Loucy (cell line): ENCODE measurements at regions not wholly inside any gene's neighbourhood (a gene's known extent, or its start where the extent isn't known, plus 50 kb on each side); places are given as distances from the start of the nearest gene placed in this dataset.

Source experiments
- H2AFZ ChIP-seq: fragments of 200-600 bp; sonication (generic); 2 replicates; pipeline ENCODE4 v1.6.0; 2016; ENCODE audit warnings: antibody characterized with exemption, mild to moderate bottlenecking, low read length, moderate library complexity
- H3F3A ChIP-seq: fragments of 200-600 bp; 2 replicates; pipeline ENCODE4 v1.6.0; 2016; ENCODE audit warnings: antibody characterized with exemption, low read depth, mild to moderate bottlenecking
- H3K27me3 ChIP-seq: fragments of 200-600 bp; sonication (generic); 2 replicates; pipeline ENCODE4 v1.6.1; 2014; ENCODE audit warnings: low read length, mild to moderate bottlenecking; ENCODE audit not compliant: insufficient read depth, poor library complexity, severe bottlenecking
- H3K36me3 ChIP-seq: fragments of 200-600 bp; sonication (generic); 2 replicates; pipeline ENCODE4 v1.6.1; 2016; ENCODE audit warnings: low read length; ENCODE audit not compliant: insufficient read depth
- H3K4me1 ChIP-seq: fragments of 200-600 bp; sonication (generic); 2 replicates; pipeline ENCODE4 v1.5.1; 2014; ENCODE audit warnings: low read length, mild to moderate bottlenecking; ENCODE audit not compliant: insufficient read depth, poor library complexity, severe bottlenecking
- H3K4me2 ChIP-seq: fragments of 200-600 bp; sonication (generic); 2 replicates; pipeline ENCODE4 v1.6.0; 2014; ENCODE audit warnings: antibody characterized with exemption, low read length, low read depth, mild to moderate bottlenecking; ENCODE audit not compliant: poor library complexity, severe bottlenecking
- H3K4me3 ChIP-seq: fragments of 200-600 bp; sonication (generic); 2 replicates; pipeline ENCODE4 v1.5.1; 2014; ENCODE audit warnings: low read length, mild to moderate bottlenecking, mixed read lengths; ENCODE audit not compliant: poor library complexity, severe bottlenecking
- H3K79me2 ChIP-seq: fragments of 200-600 bp; sonication (generic); 2 replicates; pipeline ENCODE4 v1.6.1; 2014; ENCODE audit warnings: low read length; ENCODE audit not compliant: insufficient read depth
- H3K9ac ChIP-seq: fragments of 200-600 bp; sonication (generic); 2 replicates; pipeline ENCODE4 v1.6.0; 2014; ENCODE audit warnings: mild to moderate bottlenecking, low read depth, low read length, moderate library complexity; ENCODE audit not compliant: poor library complexity, severe bottlenecking
- H3K9me2 ChIP-seq: fragments of 200-600 bp; sonication (generic); replicated peaks from 2 replicates; pipeline ENCODE4 v1.6.1; 2016; ENCODE audit warnings: low read depth, low read length, mixed read lengths
- H3K9me3 ChIP-seq: fragments of 200-600 bp; sonication (generic); 2 replicates; pipeline ENCODE4 v1.6.1; 2014; ENCODE audit warnings: mild to moderate bottlenecking, antibody characterized with exemption, low read length, low read depth; ENCODE audit not compliant: insufficient read depth
- H4K20me1 ChIP-seq: fragments of 200-600 bp; sonication (generic); 2 replicates; pipeline ENCODE4 v1.6.0; 2014; ENCODE audit warnings: antibody characterized with exemption, low read length, mild to moderate bottlenecking; ENCODE audit not compliant: insufficient read depth, poor library complexity, severe bottlenecking
- CTCF ChIP-seq: fragments of 200-600 bp; sonication (generic); conservative IDR thresholded peaks from 2 replicates; pipeline ENCODE4 v1.5.1; 2014; ENCODE audit warnings: mild to moderate bottlenecking, antibody characterized with exemption, low read length
- EZH2phosphoT487 ChIP-seq: fragments of 200-600 bp; IDR thresholded peaks from 2 replicates; pipeline ENCODE4 v1.6.1; 2018; ENCODE audit warnings: antibody characterized with exemption, mild to moderate bottlenecking, moderate library complexity, borderline replicate concordance

GRCh38 chr2:235146206-235146605, 194.4 kb downstream of the SH3BP4 start:
- no peaks in the 10 kb centered on the region for H3K36me3 ChIP-seq
- H3K4me2 ChIP-seq: no peak overlapping the region
- no peaks in the 10 kb centered on the region for H3K79me2 ChIP-seq
- no peak overlapping the region for H3K9ac ChIP-seq
- H3K4me3 ChIP-seq: no peak overlapping the region
- no peaks in the 10 kb centered on the region for H3K9me3 ChIP-seq
- no peaks in the 10 kb centered on the region for H3K27me3 ChIP-seq
- TF ChIP-seq CTCF (no peak), EZH2phosphoT487 (no peak)
- no peak overlapping the region for H2AFZ ChIP-seq
- no peaks in the 10 kb centered on the region; the same call in 1 of the 2 replicates for H3K9me2 ChIP-seq
- no peaks in the 10 kb centered on the region for H3K4me1 ChIP-seq
- H4K20me1 ChIP-seq: no peaks in the 10 kb centered on the region
- no peaks in the 10 kb centered on the region for H3F3A ChIP-seq

GRCh38 chr2:235146871-235147565, 195.2 kb downstream of the SH3BP4 start:
- Histone ChIP-seq H2AFZ (no peak overlapping the region), H3K79me2 (no peaks in the 10 kb centered on the region), H3K36me3 (no peaks in the 10 kb centered on the region), H3K4me3 (no peak overlapping the region), H3K9me3 (no peaks in the 10 kb centered on the region), H4K20me1 (no peaks in the 10 kb centered on the region), H3K27me3 (no peaks in the 10 kb centered on the region), H3K4me2 (no peak overlapping the region), H3K9ac (no peak overlapping the region), H3K9me2 (no peaks in the 10 kb centered on the region; the same call in 1 of the 2 replicates), H3F3A (no peaks in the 10 kb centered on the region), H3K4me1 (no peaks in the 10 kb centered on the region)
- TF ChIP-seq CTCF (no peak), EZH2phosphoT487 (no peak)

DNA sequence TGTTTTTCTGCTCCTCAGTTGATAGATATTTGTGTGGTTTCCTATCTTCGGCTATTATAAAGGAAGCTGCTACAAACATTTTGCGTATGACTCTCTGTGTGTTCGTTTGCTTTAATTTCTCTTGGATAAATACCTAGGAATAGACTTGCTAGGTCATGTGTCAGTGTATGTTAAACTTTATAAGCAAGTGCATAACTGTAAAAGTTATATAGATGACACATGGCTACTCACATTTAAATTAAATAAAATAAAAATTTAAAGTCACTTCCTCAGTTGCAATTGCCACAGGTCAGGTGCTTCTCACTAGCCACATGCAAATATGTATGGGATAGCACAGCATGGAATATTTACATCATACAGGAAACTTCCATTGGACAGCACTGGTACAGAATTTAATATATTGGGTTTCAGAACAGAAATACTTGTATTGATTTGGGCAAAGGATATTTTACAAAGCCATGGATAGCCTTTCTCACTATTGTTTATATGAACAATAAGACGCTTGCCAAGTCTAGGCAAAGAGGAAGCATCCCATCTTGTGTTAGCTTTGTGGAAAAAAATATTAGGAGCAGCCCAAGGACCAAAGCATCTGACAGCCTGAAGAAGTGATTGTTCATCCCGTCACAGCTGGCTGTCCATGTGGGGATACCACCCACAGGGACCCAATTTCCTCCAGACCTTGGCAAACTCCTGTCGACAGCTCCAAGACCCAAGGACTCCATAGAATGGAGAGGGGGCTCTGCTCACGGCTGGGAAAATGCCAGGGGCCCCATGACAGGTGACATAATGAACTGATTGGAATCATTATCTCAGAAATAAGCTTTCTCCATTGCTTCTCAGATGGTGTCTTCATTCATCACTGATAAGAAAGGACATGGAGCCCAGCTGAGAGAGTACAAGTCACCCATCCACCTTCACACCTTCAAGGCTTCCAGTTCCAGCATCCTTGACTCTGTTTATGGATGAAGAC, 196.7 kb downstream of the SH3BP4 start:
- no peak overlapping the region for H3K4me3 ChIP-seq
- H3K36me3 ChIP-seq: no peaks in the 10 kb centered on the region
- H3K9me2 ChIP-seq: no peaks in the 10 kb centered on the region; the same call in 1 of the 2 replicates
- H3K9me3 ChIP-seq: no peaks in the 10 kb centered on the region
- H2AFZ ChIP-seq: no peak overlapping the region
- H3K79me2 ChIP-seq: no peaks in the 10 kb centered on the region
- H3K4me2 ChIP-seq: no peak overlapping the region
- H3K9ac ChIP-seq: no peak overlapping the region
- no peaks in the 10 kb centered on the region for H3K27me3 ChIP-seq
- no peaks in the 10 kb centered on the region for H3K4me1 ChIP-seq
- H4K20me1 ChIP-seq: no peaks in the 10 kb centered on the region
- TF ChIP-seq CTCF: no peak
- TF ChIP-seq EZH2phosphoT487: no peak
- no peaks in the 10 kb centered on the region for H3F3A ChIP-seq
